Calu3 (cell line): ENCODE measurements at regions not wholly inside any gene's neighbourhood (a gene's known extent, or its start where the extent isn't known, plus 50 kb on each side); places are given as distances from the start of the nearest gene placed in this dataset.

Experiments used
- BruUV-seq: library from RNA; stranded (reverse); fragments of 400-500 nt; replicated peaks from 2 replicates; lab custom pipeline; 2021; lab: Mats Ljungman, UMichigan
- CTCF ChIA-PET: fragments of 300-600 bp; sonication (Branson Sonifier 250); formaldehyde crosslinking; loops from one replicate; lab custom pipeline; 2022; ENCODE audit warnings: antibody characterized with exemption; lab: Charles Lee
- DNase-seq: peaks from one replicate; pipeline ENCODE4 v3.0.0; 2022
- H3K27ac Mint-ChIP-seq: one replicate; pipeline ENCODE4 v1.8.0; 2022; ENCODE audit warnings: mixed read lengths; ENCODE audit not compliant: unreplicated experiment
- H3K27me3 Mint-ChIP-seq: one replicate; pipeline ENCODE4 v1.8.0; 2022; ENCODE audit warnings: mixed read lengths; ENCODE audit not compliant: unreplicated experiment
- H3K36me3 Mint-ChIP-seq: one replicate; pipeline ENCODE4 v1.8.0; 2022; ENCODE audit warnings: mild to moderate bottlenecking, moderate library complexity, mixed read lengths; ENCODE audit not compliant: insufficient read depth, unreplicated experiment
- H3K4me1 Mint-ChIP-seq: one replicate; pipeline ENCODE4 v1.8.0; 2022; ENCODE audit warnings: mild to moderate bottlenecking, low read depth, mixed read lengths; ENCODE audit not compliant: unreplicated experiment
- H3K4me3 Mint-ChIP-seq: one replicate; pipeline ENCODE4 v1.8.0; 2022; ENCODE audit warnings: mild to moderate bottlenecking, low read depth, moderate library complexity, mixed read lengths; ENCODE audit not compliant: unreplicated experiment
- H3K9me3 Mint-ChIP-seq: one replicate; pipeline ENCODE4 v1.8.0; 2022; ENCODE audit warnings: low read depth, mixed read lengths; ENCODE audit not compliant: unreplicated experiment
- intact Hi-C: fragments of 100-400 bp; cut with micrococcal nuclease; formaldehyde crosslinking; loops from one replicate; pipeline ENCODE4 v1.10.0; 2022; ENCODE audit not compliant: unreplicated experiment
- TF ChIP-seq, protein P1 (sequence below): fragments of 200-600 bp; IDR thresholded peaks from one replicate; pipeline ENCODE4 v1.8.0; 2022; ENCODE audit warnings: antibody characterized with exemption; ENCODE audit not compliant: unreplicated experiment

DNA sequence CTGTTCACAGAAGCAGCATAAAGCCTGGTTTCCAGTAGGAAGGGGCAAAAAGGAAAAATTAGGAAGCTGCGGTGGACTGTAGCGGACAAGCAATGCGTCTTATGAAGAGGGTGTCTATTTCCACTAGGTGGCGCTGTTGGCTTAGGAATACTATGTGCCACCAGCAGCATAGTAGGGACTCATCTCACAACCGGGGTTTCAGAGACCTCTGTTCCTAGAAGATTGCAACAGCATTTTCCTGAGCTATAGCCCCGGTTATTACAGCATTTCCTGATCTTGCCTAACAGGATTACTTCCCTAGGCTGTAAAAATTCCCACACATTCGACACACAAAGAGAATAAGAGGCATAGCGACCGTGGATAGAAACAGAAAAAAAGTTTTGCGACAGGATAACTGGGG lies 683.0 kb downstream of the TBL1XR1 start:
- no peak overlapping the region for H3K4me3 Mint-ChIP-seq
- H3K4me1 Mint-ChIP-seq = no peaks in the 10 kb centered on the region
- intact Hi-C loops = loop anchor here (2.0 kb wide), 1 partner anchor 151 kb away; no protein-coding TSS in a partner anchor
- CTCF ChIA-PET = no interaction called here
- DNase-seq = peak; percentile 37
- H3K9me3 Mint-ChIP-seq = peaks cover 27% of the 10 kb centered on the region
- H3K27me3 Mint-ChIP-seq = no peaks in the 10 kb centered on the region
- TF ChIP-seq, protein P1, sequence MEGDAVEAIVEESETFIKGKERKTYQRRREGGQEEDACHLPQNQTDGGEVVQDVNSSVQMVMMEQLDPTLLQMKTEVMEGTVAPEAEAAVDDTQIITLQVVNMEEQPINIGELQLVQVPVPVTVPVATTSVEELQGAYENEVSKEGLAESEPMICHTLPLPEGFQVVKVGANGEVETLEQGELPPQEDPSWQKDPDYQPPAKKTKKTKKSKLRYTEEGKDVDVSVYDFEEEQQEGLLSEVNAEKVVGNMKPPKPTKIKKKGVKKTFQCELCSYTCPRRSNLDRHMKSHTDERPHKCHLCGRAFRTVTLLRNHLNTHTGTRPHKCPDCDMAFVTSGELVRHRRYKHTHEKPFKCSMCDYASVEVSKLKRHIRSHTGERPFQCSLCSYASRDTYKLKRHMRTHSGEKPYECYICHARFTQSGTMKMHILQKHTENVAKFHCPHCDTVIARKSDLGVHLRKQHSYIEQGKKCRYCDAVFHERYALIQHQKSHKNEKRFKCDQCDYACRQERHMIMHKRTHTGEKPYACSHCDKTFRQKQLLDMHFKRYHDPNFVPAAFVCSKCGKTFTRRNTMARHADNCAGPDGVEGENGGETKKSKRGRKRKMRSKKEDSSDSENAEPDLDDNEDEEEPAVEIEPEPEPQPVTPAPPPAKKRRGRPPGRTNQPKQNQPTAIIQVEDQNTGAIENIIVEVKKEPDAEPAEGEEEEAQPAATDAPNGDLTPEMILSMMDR = peak; percentile 58
- H3K36me3 Mint-ChIP-seq = no peaks in the 10 kb centered on the region
- BruUV-seq = no TSS peak
- no peak overlapping the region for H3K27ac Mint-ChIP-seq

GRCh38 chr3:176513604-176514003 lies 683.7 kb downstream of the TBL1XR1 start:
- no peak overlapping the region for H3K4me3 Mint-ChIP-seq
- no TSS peak for BruUV-seq
- H3K36me3 Mint-ChIP-seq = no peaks in the 10 kb centered on the region
- no peak overlapping the region for H3K27ac Mint-ChIP-seq
- peaks cover 27% of the 10 kb centered on the region for H3K9me3 Mint-ChIP-seq
- H3K27me3 Mint-ChIP-seq = no peaks in the 10 kb centered on the region
- intact Hi-C loops = loop anchor here (2.0 kb wide), 1 partner anchor 151 kb away; no protein-coding TSS in a partner anchor
- no peaks in the 10 kb centered on the region for H3K4me1 Mint-ChIP-seq
- CTCF ChIA-PET = no interaction called here
- TF ChIP-seq, protein P1 = no peak
- no peak for DNase-seq

GRCh38 chr3:176512037-176512436 lies 685.2 kb downstream of the TBL1XR1 start:
- Mint-ChIP-seq H3K4me1 (no peaks in the 10 kb centered on the region), H3K4me3 (no peak overlapping the region), H3K27me3 (no peaks in the 10 kb centered on the region), H3K9me3 (peaks cover 25% of the 10 kb centered on the region), H3K36me3 (no peaks in the 10 kb centered on the region), H3K27ac (no peak overlapping the region)
- CTCF ChIA-PET = interaction anchor here (0.6 kb wide), 1 partner anchor 427 kb away, joined by 4 read pairs; no protein-coding TSS in a partner anchor
- no TSS peak for BruUV-seq
- intact Hi-C loops = no loop called here
- TF ChIP-seq, protein P1 = no peak
- DNase-seq = no peak

DNA sequence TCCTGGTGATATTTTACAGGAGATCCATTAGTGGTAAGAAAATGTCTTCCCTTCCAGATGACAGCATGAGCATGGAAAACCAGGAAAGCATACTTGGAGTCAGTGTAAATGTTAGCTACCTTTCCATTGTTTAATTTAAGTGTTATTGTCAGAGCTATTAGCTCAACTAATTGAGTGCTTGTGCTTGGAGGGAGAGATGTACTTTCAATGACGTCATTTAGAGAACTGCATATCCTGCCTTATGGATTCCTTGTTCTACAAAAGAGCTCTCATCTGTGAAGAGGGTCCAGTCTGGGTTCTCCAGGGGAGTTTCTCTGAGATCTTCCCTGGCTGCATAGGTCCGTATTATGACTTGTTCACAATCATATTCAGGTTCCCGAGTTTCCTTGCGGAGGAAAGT lies 687.2 kb downstream of the TBL1XR1 start:
- no peak for DNase-seq
- H3K27me3 Mint-ChIP-seq = no peaks in the 10 kb centered on the region
- H3K9me3 Mint-ChIP-seq = peaks cover 23% of the 10 kb centered on the region
- H3K36me3 Mint-ChIP-seq = no peaks in the 10 kb centered on the region
- intact Hi-C loops = no loop called here
- H3K4me1 Mint-ChIP-seq = no peaks in the 10 kb centered on the region
- no peak overlapping the region for H3K4me3 Mint-ChIP-seq
- CTCF ChIA-PET = no interaction called here
- BruUV-seq = no TSS peak
- TF ChIP-seq, protein P1 = no peak
- H3K27ac Mint-ChIP-seq = no peak overlapping the region
